IMR-90 (cell line): ENCODE measurements at regions not wholly inside any gene's neighbourhood (a gene's known extent, or its start where the extent isn't known, plus 50 kb on each side); places are given as distances from the start of the nearest gene placed in this dataset.

Experiments used
- ATAC-seq: fragments of 200-7000 bp; cut with Tn5 transposase; 2 replicates; pipeline ENCODE4 v1.9.1; 2020; ENCODE audit warnings: low read depth, mild to moderate bottlenecking, moderate library complexity
- BruUV-seq: library from RNA; stranded (reverse); fragments of 400-500 nt; replicated peaks from 2 replicates; lab custom pipeline; 2021; lab: Mats Ljungman, UMichigan
- CTCF ChIA-PET: fragments of 300-600 bp; formaldehyde crosslinking; extraction: SDS; loops from one replicate; lab custom pipeline; 2021; ENCODE audit warnings: antibody characterized with exemption; lab: Yijun Ruan, JAX
- POLR2A ChIA-PET: fragments of 300-600 bp; sonication (Branson Sonifier 250); formaldehyde crosslinking; loops from one replicate; lab custom pipeline; 2022; ENCODE audit warnings: antibody characterized with exemption; ENCODE audit not compliant: unreplicated experiment; lab: Charles Lee
- DNase-seq: peaks from one replicate; pipeline ENCODE4 v3.0.0; 2013
- H2AFZ ChIP-seq: replicated peaks from 2 replicates; pipeline ENCODE3; 2013; ENCODE audit warnings: low read length, mild to moderate bottlenecking; ENCODE audit not compliant: poor library complexity
- H2AK5ac ChIP-seq: 2 replicates; pipeline ENCODE4 v1.6.1; 2013; ENCODE audit warnings: low read depth, low read length, inconsistent platforms
- H2AK9ac ChIP-seq: replicated peaks from 2 replicates; pipeline ENCODE3; 2013; ENCODE audit warnings: mild to moderate bottlenecking, low read depth, low read length, moderate library complexity; ENCODE audit not compliant: poor library complexity
- H2BK120ac ChIP-seq: 2 replicates; pipeline ENCODE4 v1.6.1; 2013; ENCODE audit warnings: low read depth, low read length, inconsistent platforms
- H2BK15ac ChIP-seq: 3 replicates; pipeline ENCODE4 v1.6.1; 2013; ENCODE audit warnings: low read depth, low read length, inconsistent platforms
- H2BK20ac ChIP-seq: 2 replicates; pipeline ENCODE4 v1.6.1; 2013; ENCODE audit warnings: low read depth, mild to moderate bottlenecking, inconsistent platforms, low read length, moderate library complexity
- H2BK5ac ChIP-seq: 2 replicates; pipeline ENCODE4 v1.6.1; 2013; ENCODE audit warnings: mild to moderate bottlenecking, low read depth, low read length, inconsistent platforms; ENCODE audit not compliant: poor library complexity, severe bottlenecking
- H3K14ac ChIP-seq: replicated peaks from 2 replicates; pipeline ENCODE4 v1.6.1; 2013; ENCODE audit warnings: low read depth, low read length, inconsistent platforms
- H3K18ac ChIP-seq: 2 replicates; pipeline ENCODE4 v1.6.1; 2013; ENCODE audit warnings: low read depth, low read length, control low read depth
- H3K23ac ChIP-seq: 2 replicates; pipeline ENCODE4 v1.6.1; 2013; ENCODE audit warnings: low read depth, low read length, inconsistent platforms
- H3K27ac ChIP-seq: 2 replicates; pipeline ENCODE4 v1.5.1; 2013; ENCODE audit warnings: mild to moderate bottlenecking, control low read depth, low read length; ENCODE audit not compliant: insufficient read depth
- H3K27me3 ChIP-seq: 2 replicates; pipeline ENCODE4 v1.6.1; 2013; ENCODE audit warnings: low read length; ENCODE audit not compliant: control insufficient read depth, insufficient read depth
- H3K36me3 ChIP-seq: 2 replicates; pipeline ENCODE4 v1.6.1; 2013; ENCODE audit warnings: low read length, mixed read lengths; ENCODE audit not compliant: control insufficient read depth, insufficient read depth
- H3K4ac ChIP-seq: 2 replicates; pipeline ENCODE4 v1.6.1; 2013; ENCODE audit warnings: low read depth, low read length, inconsistent platforms
- H3K4me1 ChIP-seq: 2 replicates; pipeline ENCODE4 v1.6.1; 2013; ENCODE audit warnings: low read length, mixed read lengths; ENCODE audit not compliant: control insufficient read depth, insufficient read depth
- H3K4me2 ChIP-seq: 2 replicates; pipeline ENCODE4 v1.6.1; 2013; ENCODE audit warnings: low read depth, mild to moderate bottlenecking, control low read depth, low read length, moderate library complexity
- H3K4me3 ChIP-seq: 2 replicates; pipeline ENCODE4 v1.5.1; 2013; ENCODE audit warnings: low read depth, mild to moderate bottlenecking, control low read depth, low read length, moderate library complexity; ENCODE audit not compliant: insufficient read depth
- H3K56ac ChIP-seq: 2 replicates; pipeline ENCODE4 v1.6.1; 2013; ENCODE audit warnings: low read length, inconsistent platforms; ENCODE audit not compliant: insufficient read depth; ENCODE audit errors: extremely low read depth
- H3K79me1 ChIP-seq, 2 experiments: 2 replicates each; pipeline ENCODE4 v1.6.1; 2013; ENCODE audit warnings: low read length in 2 of 2, inconsistent platforms in 1 of 2, low read depth in 1 of 2
- H3K9ac ChIP-seq: 2 replicates; pipeline ENCODE4 v1.6.1; 2013; ENCODE audit warnings: low read depth, low read length, control low read depth
- H3K9me1 ChIP-seq: 2 replicates; pipeline ENCODE4 v1.6.1; 2013; ENCODE audit warnings: low read length, inconsistent platforms; ENCODE audit not compliant: insufficient read depth
- H3K9me3 ChIP-seq: 2 replicates; pipeline ENCODE4 v1.6.1; 2013; ENCODE audit warnings: low read length; ENCODE audit not compliant: control insufficient read depth, insufficient read depth
- H4K20me1 ChIP-seq: 2 replicates; pipeline ENCODE4 v1.6.1; 2013; ENCODE audit warnings: low read length, inconsistent platforms; ENCODE audit not compliant: insufficient read depth
- H4K5ac ChIP-seq: 2 replicates; pipeline ENCODE4 v1.6.1; 2013; ENCODE audit warnings: mild to moderate bottlenecking, low read depth, low read length, control low read depth
- H4K8ac ChIP-seq, 2 experiments: 2 replicates each; pipeline ENCODE4 v1.6.1; 2013; ENCODE audit warnings: low read depth in 2 of 2, low read length in 2 of 2, control low read depth in 1 of 2, inconsistent platforms in 1 of 2
- H4K91ac ChIP-seq: 2 replicates; pipeline ENCODE4 v1.6.1; 2013; ENCODE audit warnings: low read depth, low read length, inconsistent platforms; ENCODE audit not compliant: insufficient read depth
- CEBPB ChIP-seq: IDR thresholded peaks from 2 replicates; pipeline ENCODE4 v1.6.1; 2012; ENCODE audit warnings: low read depth, low read length, improper control_type of control experiment
- CHD1 ChIP-seq: IDR thresholded peaks from 2 replicates; pipeline ENCODE4 v1.6.1; 2012; ENCODE audit warnings: low read depth, low read length, improper control_type of control experiment
- FOS ChIP-seq: fragments of 150-350 bp; IDR thresholded peaks from 2 replicates; pipeline ENCODE4 v1.6.1; 2016; ENCODE audit warnings: low read depth, low read length
- MAFK ChIP-seq: IDR thresholded peaks from 2 replicates; pipeline ENCODE4 v1.6.1; 2012; ENCODE audit warnings: low read depth, low read length, improper control_type of control experiment
- MAZ ChIP-seq: IDR thresholded peaks from 2 replicates; pipeline ENCODE4 v1.6.1; 2012; ENCODE audit warnings: low read depth, mild to moderate bottlenecking, low read length, improper control_type of control experiment, moderate library complexity, borderline replicate concordance
- MXI1 ChIP-seq: IDR thresholded peaks from 2 replicates; pipeline ENCODE4 v1.6.1; 2012; ENCODE audit warnings: low read depth, mild to moderate bottlenecking, low read length, moderate library complexity, borderline replicate concordance
- NFE2L2 ChIP-seq: fragments of 150-350 bp; IDR thresholded peaks from 2 replicates; pipeline ENCODE4 v1.6.1; 2016; ENCODE audit warnings: low read depth, mild to moderate bottlenecking, low read length
- POLR2A ChIP-seq: IDR thresholded peaks from 2 replicates; pipeline ENCODE4 v1.6.1; 2012; ENCODE audit warnings: mild to moderate bottlenecking, low read depth, low read length
- RAD21 ChIP-seq: IDR thresholded peaks from 2 replicates; pipeline ENCODE4 v1.6.1; 2012; ENCODE audit warnings: low read length, improper control_type of control experiment
- RCOR1 ChIP-seq: IDR thresholded peaks from 2 replicates; pipeline ENCODE4 v1.6.1; 2012; ENCODE audit warnings: mild to moderate bottlenecking, low read length, improper control_type of control experiment; ENCODE audit not compliant: insufficient replicate concordance
- RFX5 ChIP-seq: IDR thresholded peaks from 2 replicates; pipeline ENCODE4 v1.8.0; 2012; ENCODE audit warnings: low read depth, mild to moderate bottlenecking, low read length, moderate library complexity
- WGBS, 2 experiments: methylation state at CpG; one replicate each; pipeline versions ENCODE4 v1.1.5 to v1.1.7; 2013; ENCODE audit warnings: missing lambda C conversion rate in 2 of 2; ENCODE audit not compliant: insufficient read length in 1 of 2; ENCODE audit errors: extremely low coverage in 2 of 2; 5-methylcytosine and 5-hydroxymethylcytosine counted together
- dilution Hi-C: fragments of 300-500 bp; cut with HindIII; formaldehyde crosslinking; loops from one replicate; pipeline ENCODE4 v1.14.3; 2018; ENCODE audit warnings: low sequenced_read_pairs; ENCODE audit not compliant: unreplicated experiment
- in situ Hi-C: fragments of 300-500 bp; cut with MboI; formaldehyde crosslinking; loops from 3 replicates; pipeline ENCODE4 v1.14.3; 2019; ENCODE audit warnings: low sequenced_read_pairs, inconsistent platforms, mixed read lengths
- intact Hi-C: fragments of 100-400 bp; cut with micrococcal nuclease; formaldehyde crosslinking; loops from 2 replicates; pipeline ENCODE4 v1.10.0; 2022
- TF ChIP-seq, protein P1 (sequence below): fragments of 150-350 bp; IDR thresholded peaks from 2 replicates; pipeline ENCODE4 v1.6.1; 2016; ENCODE audit warnings: low read depth, mild to moderate bottlenecking, low read length, moderate library complexity, borderline replicate concordance
- TF ChIP-seq, protein P2 (sequence below): conservative IDR thresholded peaks from 2 replicates; pipeline ENCODE4 v1.5.1; 2012; ENCODE audit warnings: mild to moderate bottlenecking, low read depth, low read length, improper control_type of control experiment
- TF ChIP-seq, protein P3 (sequence below): fragments of 150-350 bp; IDR thresholded peaks from 2 replicates; pipeline ENCODE4 v1.6.1; 2017; ENCODE audit warnings: mild to moderate bottlenecking, antibody characterized with exemption, low read length, low read depth

DNA sequence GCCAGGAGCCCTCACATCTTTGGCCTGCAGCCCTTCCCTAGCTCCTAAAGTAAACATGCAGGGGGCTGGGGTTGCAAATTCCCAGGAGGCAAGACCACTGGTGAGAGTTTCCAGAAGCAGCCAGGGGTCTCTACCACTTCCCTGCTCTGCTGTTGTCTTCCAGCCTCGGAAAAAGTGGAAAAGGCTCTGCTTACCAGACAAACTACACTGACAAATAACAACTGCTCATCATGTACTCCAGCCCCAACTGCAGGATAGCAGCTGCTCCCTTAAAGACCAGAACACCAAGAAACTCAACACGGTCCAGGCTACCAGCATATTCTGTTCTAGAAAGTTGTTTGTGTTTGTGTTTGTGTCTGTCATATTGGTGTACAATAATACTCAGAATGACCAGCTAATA is 187.5 kb upstream of the MARCKS start:
- Histone ChIP-seq H3K14ac (no peak overlapping the region), H4K8ac (no peak overlapping the region), H3K9ac (no peak overlapping the region), H2BK20ac (no peak overlapping the region), H3K18ac (no peak overlapping the region), H3K36me3 (no peaks in the 10 kb centered on the region), H2AK5ac (0 out of 2 replicates have a peak overlapping the region, but pooled peaks have one; percentile 25), H3K79me1 (no peaks in the 10 kb centered on the region), H3K4me3 (no peak overlapping the region), H3K27ac (no peak overlapping the region), H2AK9ac (no peak overlapping the region), H3K27me3 (peaks cover 2% of the 10 kb centered on the region; the same call in 1 of the 2 replicates), H3K9me1 (no peaks in the 10 kb centered on the region), H3K23ac (no peak overlapping the region), H4K5ac (no peak overlapping the region), H3K9me3 (no peaks in the 10 kb centered on the region), H4K91ac (no peak overlapping the region), H3K4me2 (no peak overlapping the region), H2BK5ac (no peak overlapping the region), H3K4ac (no peak overlapping the region), H4K20me1 (no peaks in the 10 kb centered on the region), H3K4me1 (no peaks in the 10 kb centered on the region), H2BK120ac (no peak overlapping the region), H3K56ac (no peak overlapping the region), H2AFZ (no peak overlapping the region), H2BK15ac (no peak overlapping the region)
- dilution Hi-C loops: no loop called here
- DNase-seq (no peak), ATAC-seq (no peak)
- WGBS, 2 experiments: 100% methylated on average over 1 of the region's 2 CpGs; no CpG with 5 or more reads in 1 of the 2 experiments
- TF ChIP-seq RCOR1: no peak
- TF ChIP-seq CEBPB: no peak
- TF ChIP-seq, protein P1, sequence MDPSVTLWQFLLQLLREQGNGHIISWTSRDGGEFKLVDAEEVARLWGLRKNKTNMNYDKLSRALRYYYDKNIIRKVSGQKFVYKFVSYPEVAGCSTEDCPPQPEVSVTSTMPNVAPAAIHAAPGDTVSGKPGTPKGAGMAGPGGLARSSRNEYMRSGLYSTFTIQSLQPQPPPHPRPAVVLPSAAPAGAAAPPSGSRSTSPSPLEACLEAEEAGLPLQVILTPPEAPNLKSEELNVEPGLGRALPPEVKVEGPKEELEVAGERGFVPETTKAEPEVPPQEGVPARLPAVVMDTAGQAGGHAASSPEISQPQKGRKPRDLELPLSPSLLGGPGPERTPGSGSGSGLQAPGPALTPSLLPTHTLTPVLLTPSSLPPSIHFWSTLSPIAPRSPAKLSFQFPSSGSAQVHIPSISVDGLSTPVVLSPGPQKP: no peak
- TF ChIP-seq RFX5: no peak
- TF ChIP-seq, protein P2, sequence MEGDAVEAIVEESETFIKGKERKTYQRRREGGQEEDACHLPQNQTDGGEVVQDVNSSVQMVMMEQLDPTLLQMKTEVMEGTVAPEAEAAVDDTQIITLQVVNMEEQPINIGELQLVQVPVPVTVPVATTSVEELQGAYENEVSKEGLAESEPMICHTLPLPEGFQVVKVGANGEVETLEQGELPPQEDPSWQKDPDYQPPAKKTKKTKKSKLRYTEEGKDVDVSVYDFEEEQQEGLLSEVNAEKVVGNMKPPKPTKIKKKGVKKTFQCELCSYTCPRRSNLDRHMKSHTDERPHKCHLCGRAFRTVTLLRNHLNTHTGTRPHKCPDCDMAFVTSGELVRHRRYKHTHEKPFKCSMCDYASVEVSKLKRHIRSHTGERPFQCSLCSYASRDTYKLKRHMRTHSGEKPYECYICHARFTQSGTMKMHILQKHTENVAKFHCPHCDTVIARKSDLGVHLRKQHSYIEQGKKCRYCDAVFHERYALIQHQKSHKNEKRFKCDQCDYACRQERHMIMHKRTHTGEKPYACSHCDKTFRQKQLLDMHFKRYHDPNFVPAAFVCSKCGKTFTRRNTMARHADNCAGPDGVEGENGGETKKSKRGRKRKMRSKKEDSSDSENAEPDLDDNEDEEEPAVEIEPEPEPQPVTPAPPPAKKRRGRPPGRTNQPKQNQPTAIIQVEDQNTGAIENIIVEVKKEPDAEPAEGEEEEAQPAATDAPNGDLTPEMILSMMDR: no peak
- TF ChIP-seq MAZ: no peak
- TF ChIP-seq, protein P3, sequence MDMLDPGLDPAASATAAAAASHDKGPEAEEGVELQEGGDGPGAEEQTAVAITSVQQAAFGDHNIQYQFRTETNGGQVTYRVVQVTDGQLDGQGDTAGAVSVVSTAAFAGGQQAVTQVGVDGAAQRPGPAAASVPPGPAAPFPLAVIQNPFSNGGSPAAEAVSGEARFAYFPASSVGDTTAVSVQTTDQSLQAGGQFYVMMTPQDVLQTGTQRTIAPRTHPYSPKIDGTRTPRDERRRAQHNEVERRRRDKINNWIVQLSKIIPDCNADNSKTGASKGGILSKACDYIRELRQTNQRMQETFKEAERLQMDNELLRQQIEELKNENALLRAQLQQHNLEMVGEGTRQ: no peak
- no peak for TF ChIP-seq FOS
- no peak for TF ChIP-seq POLR2A
- no peak for TF ChIP-seq CHD1
- no peak for TF ChIP-seq MAFK
- TF ChIP-seq NFE2L2: no peak
- TF ChIP-seq MXI1: no peak
- no peak for TF ChIP-seq RAD21
- ChIA-PET POLR2A (no interaction called here), CTCF (no interaction called here)
- BruUV-seq: no TSS peak
- in situ Hi-C loops: no loop called here
- intact Hi-C loops: loop anchor here (10.0 kb wide), 1 partner anchor 545 kb away; no protein-coding TSS in a partner anchor
